ENCODE measurements at regions not wholly inside any gene's neighbourhood (a gene's known extent, or its start where the extent isn't known, plus 50 kb on each side); places are given as distances from the start of the nearest gene placed in this dataset.

GRCh38 chr15:26372706-26373105 lies 400.2 kb downstream of the GABRB3 start:
- Histone ChIP-seq H3K4me1 (replicated peaks) (no peaks in the 10 kb centered on the region), H3K36me3 (no peaks in the 10 kb centered on the region), H3K27me3 (replicated peaks; ENCODE audit: insufficient read depth) (no peaks in the 10 kb centered on the region), H3K4me3 (no peak overlapping the region), H3K9me3 (no peaks in the 10 kb centered on the region), H3K27ac (no peak overlapping the region)
- intact Hi-C loops (cut with DNase I): no loop called here
- WGBS: 40% methylated on average over 6 of the region's 6 CpGs
- no peak for DNase-seq (ENCODE audit: low spot score)
- TF ChIP-seq, protein P1, sequence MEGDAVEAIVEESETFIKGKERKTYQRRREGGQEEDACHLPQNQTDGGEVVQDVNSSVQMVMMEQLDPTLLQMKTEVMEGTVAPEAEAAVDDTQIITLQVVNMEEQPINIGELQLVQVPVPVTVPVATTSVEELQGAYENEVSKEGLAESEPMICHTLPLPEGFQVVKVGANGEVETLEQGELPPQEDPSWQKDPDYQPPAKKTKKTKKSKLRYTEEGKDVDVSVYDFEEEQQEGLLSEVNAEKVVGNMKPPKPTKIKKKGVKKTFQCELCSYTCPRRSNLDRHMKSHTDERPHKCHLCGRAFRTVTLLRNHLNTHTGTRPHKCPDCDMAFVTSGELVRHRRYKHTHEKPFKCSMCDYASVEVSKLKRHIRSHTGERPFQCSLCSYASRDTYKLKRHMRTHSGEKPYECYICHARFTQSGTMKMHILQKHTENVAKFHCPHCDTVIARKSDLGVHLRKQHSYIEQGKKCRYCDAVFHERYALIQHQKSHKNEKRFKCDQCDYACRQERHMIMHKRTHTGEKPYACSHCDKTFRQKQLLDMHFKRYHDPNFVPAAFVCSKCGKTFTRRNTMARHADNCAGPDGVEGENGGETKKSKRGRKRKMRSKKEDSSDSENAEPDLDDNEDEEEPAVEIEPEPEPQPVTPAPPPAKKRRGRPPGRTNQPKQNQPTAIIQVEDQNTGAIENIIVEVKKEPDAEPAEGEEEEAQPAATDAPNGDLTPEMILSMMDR (IDR thresholded peaks at IDR 0.05): no peak
- TF ChIP-seq POLR2AphosphoS5 (IDR thresholded peaks at IDR 0.05) (no peak), POLR2A (IDR thresholded peaks at IDR 0.05) (no peak)

GRCh38 chr15:26365077-26365476 lies 407.8 kb downstream of the GABRB3 start:
- Histone ChIP-seq H3K27me3 (replicated peaks; ENCODE audit: insufficient read depth) (no peaks in the 10 kb centered on the region), H3K27ac (no peak overlapping the region), H3K4me1 (replicated peaks) (no peaks in the 10 kb centered on the region), H3K9me3 (no peaks in the 10 kb centered on the region), H3K36me3 (no peaks in the 10 kb centered on the region), H3K4me3 (no peak overlapping the region)
- intact Hi-C loops (cut with DNase I): no loop called here
- no peak for DNase-seq (ENCODE audit: low spot score)
- TF ChIP-seq, protein P1 (IDR thresholded peaks at IDR 0.05): no peak
- TF ChIP-seq POLR2A (IDR thresholded peaks at IDR 0.05) (no peak), POLR2AphosphoS5 (IDR thresholded peaks at IDR 0.05) (no peak)
- WGBS: 88% methylated on average over 4 of the region's 4 CpGs

DNA sequence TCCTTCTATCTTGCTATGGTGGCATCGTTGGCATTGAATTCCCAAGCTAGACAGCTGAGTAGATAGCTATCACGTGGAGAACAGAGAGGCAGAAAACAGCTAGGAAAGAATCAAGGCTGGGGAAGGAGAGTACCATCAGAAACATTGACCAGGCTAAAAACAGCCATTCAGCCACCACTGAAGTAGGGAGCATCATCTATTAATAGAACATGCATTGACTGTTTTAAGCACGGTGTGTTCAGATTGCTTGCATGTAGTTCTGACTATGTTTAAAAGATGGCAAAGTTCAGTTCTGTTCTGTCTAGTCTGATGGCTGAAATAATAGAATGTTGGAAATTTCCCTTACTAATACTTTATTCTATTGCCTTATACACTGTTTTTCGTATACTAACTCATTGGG lies 413.0 kb downstream of the GABRB3 start:
- WGBS: 64% methylated on average over 4 of the region's 4 CpGs
- Histone ChIP-seq H3K4me3 (no peak overlapping the region), H3K27ac (no peak overlapping the region), H3K27me3 (replicated peaks; ENCODE audit: insufficient read depth) (no peaks in the 10 kb centered on the region), H3K36me3 (no peaks in the 10 kb centered on the region), H3K9me3 (no peaks in the 10 kb centered on the region), H3K4me1 (replicated peaks) (no peaks in the 10 kb centered on the region)
- intact Hi-C loops (cut with DNase I): no loop called here
- TF ChIP-seq POLR2AphosphoS5 (IDR thresholded peaks at IDR 0.05) (no peak), POLR2A (IDR thresholded peaks at IDR 0.05) (no peak)
- TF ChIP-seq, protein P1 (IDR thresholded peaks at IDR 0.05): no peak
- DNase-seq (ENCODE audit: low spot score): no peak

- TF ChIP-seq POLR2A (IDR thresholded peaks at IDR 0.05) (no peak), POLR2AphosphoS5 (IDR thresholded peaks at IDR 0.05) (no peak)
- TF ChIP-seq, protein P1 (IDR thresholded peaks at IDR 0.05): no peak
- Histone ChIP-seq H3K36me3 (no peaks in the 10 kb centered on the region), H3K4me3 (no peak overlapping the region), H3K9me3 (no peaks in the 10 kb centered on the region), H3K27me3 (replicated peaks; ENCODE audit: insufficient read depth) (no peaks in the 10 kb centered on the region), H3K4me1 (replicated peaks) (no peaks in the 10 kb centered on the region), H3K27ac (no peak overlapping the region)
- no peak for DNase-seq (ENCODE audit: low spot score)
- intact Hi-C loops (cut with DNase I): no loop called here
- WGBS: 51% methylated on average over 3 of the region's 3 CpGs
Measured at GRCh38 chr15:26358708-26359107, 414.2 kb downstream of the GABRB3 start.

DNA sequence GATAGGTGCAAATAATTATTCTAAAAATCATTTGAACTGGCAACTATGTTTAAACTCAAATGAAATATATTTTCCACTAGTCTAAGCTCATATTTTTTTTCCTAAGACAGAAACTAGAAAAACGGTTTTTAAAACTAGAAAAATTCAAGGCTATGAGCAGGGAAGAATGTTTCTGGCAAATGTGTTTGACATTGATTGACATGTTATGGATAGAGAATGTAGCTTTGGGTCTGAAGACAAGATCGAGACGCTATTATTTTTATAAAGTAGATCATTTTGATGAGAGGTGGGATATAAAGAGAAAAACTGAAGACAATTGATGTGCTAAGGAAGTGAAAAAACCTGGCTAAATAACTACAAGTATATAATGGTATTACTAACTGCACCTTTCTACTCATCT lies 415.2 kb downstream of the GABRB3 start:
- Histone ChIP-seq H3K4me1 (replicated peaks) (no peaks in the 10 kb centered on the region), H3K27ac (no peak overlapping the region), H3K36me3 (no peaks in the 10 kb centered on the region), H3K4me3 (no peak overlapping the region), H3K27me3 (replicated peaks; ENCODE audit: insufficient read depth) (no peaks in the 10 kb centered on the region), H3K9me3 (no peaks in the 10 kb centered on the region)
- intact Hi-C loops (cut with DNase I): no loop called here
- 72% methylated on average over 3 of the region's 3 CpGs for WGBS
- no peak for DNase-seq (ENCODE audit: low spot score)
- TF ChIP-seq, protein P1 (IDR thresholded peaks at IDR 0.05): no peak
- TF ChIP-seq POLR2A (IDR thresholded peaks at IDR 0.05) (no peak), POLR2AphosphoS5 (IDR thresholded peaks at IDR 0.05) (no peak)

Data from prostate gland (tissue), 2 donors.